A549 (cell line): ENCODE measurements at regions not wholly inside any gene's neighbourhood (a gene's known extent, or its start where the extent isn't known, plus 50 kb on each side); places are given as distances from the start of the nearest gene placed in this dataset.

ENCODE experiments used
- CEBPB ChIP-seq, 2 experiments: fragments of >200 bp in 1 of 2; sonication (Bioruptor Twin) in 1 of 2; formaldehyde crosslinking in 1 of 2; IDR thresholded peaks; 2 replicates each; pipeline ENCODE4 v1.6.1; 2012 to 2016
- MYC ChIP-seq: IDR thresholded peaks from 2 replicates; pipeline ENCODE4 v1.6.1; 2012; ENCODE audit warnings: mild to moderate bottlenecking, inconsistent platforms, low read length, improper control_type of control experiment, borderline replicate concordance
- NR3C1 ChIP-seq: fragments of >200 bp; sonication (Bioruptor Twin); formaldehyde crosslinking; IDR thresholded peaks from 3 replicates; pipeline ENCODE4 v1.6.1; 2017
- PHF8 ChIP-seq: fragments of 200-600 bp; sonication (generic); IDR thresholded peaks from 2 replicates; pipeline ENCODE4 v1.6.1; 2016; ENCODE audit warnings: low read depth, mild to moderate bottlenecking, antibody characterized with exemption, moderate library complexity, borderline replicate concordance
- POLR2A ChIP-seq: IDR thresholded peaks from 2 replicates; pipeline ENCODE4 v1.6.1; 2012; ENCODE audit warnings: mild to moderate bottlenecking, low read length
- RCOR1 ChIP-seq: fragments of 150-350 bp; IDR thresholded peaks from 2 replicates; pipeline ENCODE4 v1.6.1; 2014; ENCODE audit warnings: antibody characterized with exemption, low read length, low read depth
- RFX5 ChIP-seq: fragments of 450-650 bp; IDR thresholded peaks from 2 replicates; pipeline ENCODE4 v1.7.1; 2014; ENCODE audit warnings: antibody characterized with exemption, mild to moderate bottlenecking, moderate library complexity
- TF ChIP-seq, protein P1 (sequence below): fragments of >200 bp; sonication (Bioruptor Twin); formaldehyde crosslinking; IDR thresholded peaks from 3 replicates; pipeline ENCODE4 v1.5.1; 2016
- TF ChIP-seq, protein P2 (sequence below): IDR thresholded peaks from 2 replicates; pipeline ENCODE4 v1.6.1; 2012
- TF ChIP-seq, protein P3 (sequence below): IDR thresholded peaks from 2 replicates; pipeline ENCODE4 v1.6.1; 2012
- TF ChIP-seq, protein P4 (sequence below): fragments of 250-450 bp; sonication (Bioruptor Pico); IDR thresholded peaks from 2 replicates; pipeline ENCODE4 v1.5.0; 2021; ENCODE audit warnings: mild to moderate bottlenecking, moderate library complexity, borderline replicate concordance

DNA sequence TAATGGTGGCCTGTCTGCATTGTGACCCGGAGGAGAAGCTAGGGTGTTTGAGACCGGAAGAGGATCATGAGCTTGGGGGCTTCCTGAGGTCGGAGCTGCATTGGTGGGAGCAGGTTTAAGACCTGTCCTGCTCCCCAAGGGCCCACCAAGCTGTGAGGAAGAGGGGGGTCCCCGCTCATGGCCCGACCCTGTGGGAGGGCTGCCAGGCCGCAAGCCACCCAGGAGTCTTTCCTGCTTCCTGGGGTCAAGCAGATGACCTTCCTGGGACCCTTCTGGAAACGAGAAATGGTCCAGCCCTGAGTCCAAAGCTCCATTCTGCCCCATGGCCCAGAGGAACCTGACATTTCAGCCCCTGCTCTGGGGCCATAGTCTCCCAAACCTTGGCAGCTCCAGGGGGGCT is 61.5 kb upstream of the RNU6ATAC start:
- TF ChIP-seq RCOR1 (no peak), PHF8 (no peak), CEBPB (IDR thresholded peaks at IDR 0.05) (no peak), POLR2A (no peak), MYC (no peak), RFX5 (no peak), NR3C1 (no peak)
- TF ChIP-seq, protein P1, sequence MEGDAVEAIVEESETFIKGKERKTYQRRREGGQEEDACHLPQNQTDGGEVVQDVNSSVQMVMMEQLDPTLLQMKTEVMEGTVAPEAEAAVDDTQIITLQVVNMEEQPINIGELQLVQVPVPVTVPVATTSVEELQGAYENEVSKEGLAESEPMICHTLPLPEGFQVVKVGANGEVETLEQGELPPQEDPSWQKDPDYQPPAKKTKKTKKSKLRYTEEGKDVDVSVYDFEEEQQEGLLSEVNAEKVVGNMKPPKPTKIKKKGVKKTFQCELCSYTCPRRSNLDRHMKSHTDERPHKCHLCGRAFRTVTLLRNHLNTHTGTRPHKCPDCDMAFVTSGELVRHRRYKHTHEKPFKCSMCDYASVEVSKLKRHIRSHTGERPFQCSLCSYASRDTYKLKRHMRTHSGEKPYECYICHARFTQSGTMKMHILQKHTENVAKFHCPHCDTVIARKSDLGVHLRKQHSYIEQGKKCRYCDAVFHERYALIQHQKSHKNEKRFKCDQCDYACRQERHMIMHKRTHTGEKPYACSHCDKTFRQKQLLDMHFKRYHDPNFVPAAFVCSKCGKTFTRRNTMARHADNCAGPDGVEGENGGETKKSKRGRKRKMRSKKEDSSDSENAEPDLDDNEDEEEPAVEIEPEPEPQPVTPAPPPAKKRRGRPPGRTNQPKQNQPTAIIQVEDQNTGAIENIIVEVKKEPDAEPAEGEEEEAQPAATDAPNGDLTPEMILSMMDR: no peak
- TF ChIP-seq, protein P2, sequence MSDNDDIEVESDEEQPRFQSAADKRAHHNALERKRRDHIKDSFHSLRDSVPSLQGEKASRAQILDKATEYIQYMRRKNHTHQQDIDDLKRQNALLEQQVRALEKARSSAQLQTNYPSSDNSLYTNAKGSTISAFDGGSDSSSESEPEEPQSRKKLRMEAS: no peak
- TF ChIP-seq, protein P3, sequence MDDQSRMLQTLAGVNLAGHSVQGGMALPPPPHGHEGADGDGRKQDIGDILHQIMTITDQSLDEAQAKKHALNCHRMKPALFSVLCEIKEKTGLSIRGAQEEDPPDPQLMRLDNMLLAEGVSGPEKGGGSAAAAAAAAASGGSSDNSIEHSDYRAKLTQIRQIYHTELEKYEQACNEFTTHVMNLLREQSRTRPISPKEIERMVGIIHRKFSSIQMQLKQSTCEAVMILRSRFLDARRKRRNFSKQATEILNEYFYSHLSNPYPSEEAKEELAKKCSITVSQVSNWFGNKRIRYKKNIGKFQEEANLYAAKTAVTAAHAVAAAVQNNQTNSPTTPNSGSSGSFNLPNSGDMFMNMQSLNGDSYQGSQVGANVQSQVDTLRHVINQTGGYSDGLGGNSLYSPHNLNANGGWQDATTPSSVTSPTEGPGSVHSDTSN: no peak
- TF ChIP-seq, protein P4, sequence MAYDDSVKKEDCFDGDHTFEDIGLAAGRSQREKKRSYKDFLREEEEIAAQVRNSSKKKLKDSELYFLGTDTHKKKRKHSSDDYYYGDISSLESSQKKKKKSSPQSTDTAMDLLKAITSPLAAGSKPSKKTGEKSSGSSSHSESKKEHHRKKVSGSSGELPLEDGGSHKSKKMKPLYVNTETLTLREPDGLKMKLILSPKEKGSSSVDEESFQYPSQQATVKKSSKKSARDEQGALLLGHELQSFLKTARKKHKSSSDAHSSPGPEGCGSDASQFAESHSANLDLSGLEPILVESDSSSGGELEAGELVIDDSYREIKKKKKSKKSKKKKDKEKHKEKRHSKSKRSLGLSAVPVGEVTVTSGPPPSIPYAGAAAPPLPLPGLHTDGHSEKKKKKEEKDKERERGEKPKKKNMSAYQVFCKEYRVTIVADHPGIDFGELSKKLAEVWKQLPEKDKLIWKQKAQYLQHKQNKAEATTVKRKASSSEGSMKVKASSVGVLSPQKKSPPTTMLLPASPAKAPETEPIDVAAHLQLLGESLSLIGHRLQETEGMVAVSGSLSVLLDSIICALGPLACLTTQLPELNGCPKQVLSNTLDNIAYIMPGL (CRISPR knock-in tag): no peak
